ENCODE measurements at regions not wholly inside any gene's neighbourhood (a gene's known extent, or its start where the extent isn't known, plus 50 kb on each side); places are given as distances from the start of the nearest gene placed in this dataset.

- ATAC-seq (no peak), DNase-seq (no peak)
- Histone ChIP-seq H3K27ac (ENCODE audit: low read length) (no peak overlapping the region), H3K36me3 (ENCODE audit: low read depth, low read length) (no peaks in the 10 kb centered on the region), H3K9ac (ENCODE audit: low read length) (no peak overlapping the region), H2AFZ (ENCODE audit: low read length) (no peak overlapping the region), H3K4me3 (ENCODE audit: low read length) (no peak overlapping the region), H3K9me3 (ENCODE audit: low read length) (no peaks in the 10 kb centered on the region), H3K4me1 (ENCODE audit: insufficient read depth, low read length) (peaks cover under 1% of the 10 kb centered on the region), H3K27me3 (ENCODE audit: low read length) (peaks cover 53% of the 10 kb centered on the region), H3K4me2 (ENCODE audit: low read length) (no peak overlapping the region), H3K9me2 (replicated peaks; ENCODE audit: low read length) (no peaks in the 10 kb centered on the region), H3F3A (ENCODE audit: low read length, unreplicated experiment) (no peaks in the 10 kb centered on the region), H4K20me1 (ENCODE audit: low read length) (no peaks in the 10 kb centered on the region), H3K79me2 (ENCODE audit: low read length) (no peaks in the 10 kb centered on the region)
- POLR2A ChIA-PET (ENCODE audit: unreplicated experiment), result interaction anchor here (0.6 kb wide), 2 partner anchors 31 to 329 kb away, joined by 3 to 4 read pairs; no protein-coding TSS in a partner anchor
- intact Hi-C loops (cut with micrococcal nuclease), result no loop called here
- BruUV-seq (replicated peaks), result no TSS peak
- CTCF ChIA-PET, result no interaction called here
- no peak for TF ChIP-seq EZH2phosphoT487 (IDR thresholded peaks at IDR 0.05; ENCODE audit: borderline replicate concordance, low read length)
- TF ChIP-seq EZH2 (IDR thresholded peaks at IDR 0.05; ENCODE audit: low read length, unreplicated experiment), result no peak
- no peak for TF ChIP-seq CTCF (conservative IDR thresholded peaks at IDR 0.05; ENCODE audit: low read depth, low read length)
Measured at GRCh38 chr10:78427497-78428031, 393.9 kb downstream of the RPS24 start.

- no peak overlapping the region for H2AFZ ChIP-seq (ENCODE audit: low read length)
- no peaks in the 10 kb centered on the region for H3K36me3 ChIP-seq (ENCODE audit: low read depth, low read length)
- H4K20me1 ChIP-seq (ENCODE audit: low read length), result no peaks in the 10 kb centered on the region
- no peak overlapping the region for H3K4me3 ChIP-seq (ENCODE audit: low read length)
- no peak for TF ChIP-seq EZH2 (IDR thresholded peaks at IDR 0.05; ENCODE audit: low read length, unreplicated experiment)
- no peak for TF ChIP-seq EZH2phosphoT487 (IDR thresholded peaks at IDR 0.05; ENCODE audit: borderline replicate concordance, low read length)
- TF ChIP-seq CTCF (conservative IDR thresholded peaks at IDR 0.05; ENCODE audit: low read depth, low read length), result no peak
- no peak overlapping the region for H3K9ac ChIP-seq (ENCODE audit: low read length)
- H3K4me2 ChIP-seq (ENCODE audit: low read length), result no peak overlapping the region
- peaks cover 53% of the 10 kb centered on the region for H3K27me3 ChIP-seq (ENCODE audit: low read length)
- ChIA-PET CTCF (no interaction called here), POLR2A (ENCODE audit: unreplicated experiment) (interaction anchor here (0.6 kb wide), 1 partner anchor 125 kb away, joined by 13 read pairs; no protein-coding TSS in a partner anchor)
- no peak for DNase-seq
- no peaks in the 10 kb centered on the region for H3K79me2 ChIP-seq (ENCODE audit: low read length)
- H3K27ac ChIP-seq (ENCODE audit: low read length), result no peak overlapping the region
- no peak for ATAC-seq
- H3F3A ChIP-seq (ENCODE audit: low read length, unreplicated experiment), result no peaks in the 10 kb centered on the region
- no peaks in the 10 kb centered on the region for H3K9me2 ChIP-seq (replicated peaks; ENCODE audit: low read length)
- H3K9me3 ChIP-seq (ENCODE audit: low read length), result no peaks in the 10 kb centered on the region
- H3K4me1 ChIP-seq (ENCODE audit: insufficient read depth, low read length), result peaks cover 10% of the 10 kb centered on the region
- no TSS peak for BruUV-seq (replicated peaks)
- intact Hi-C loops (cut with micrococcal nuclease), result no loop called here
Measured at GRCh38 chr10:78428579-78428978, 394.9 kb downstream of the RPS24 start.

- POLR2A ChIA-PET (ENCODE audit: unreplicated experiment), result no interaction called here
- no peak overlapping the region for H3K4me3 ChIP-seq (ENCODE audit: low read length)
- no peaks in the 10 kb centered on the region for H3F3A ChIP-seq (ENCODE audit: low read length, unreplicated experiment)
- no peaks in the 10 kb centered on the region for H3K9me3 ChIP-seq (ENCODE audit: low read length)
- no peak overlapping the region for H3K27ac ChIP-seq (ENCODE audit: low read length)
- no peak for ATAC-seq
- no peaks in the 10 kb centered on the region for H3K9me2 ChIP-seq (replicated peaks; ENCODE audit: low read length)
- H2AFZ ChIP-seq (ENCODE audit: low read length), result no peak overlapping the region
- H4K20me1 ChIP-seq (ENCODE audit: low read length), result no peaks in the 10 kb centered on the region
- no peaks in the 10 kb centered on the region for H3K79me2 ChIP-seq (ENCODE audit: low read length)
- intact Hi-C loops (cut with micrococcal nuclease), result loop anchor here (5.0 kb wide), 1 partner anchor 637 kb away; the partner anchor contains the start of gene ZMIZ1
- peaks cover 13% of the 10 kb centered on the region for H3K4me1 ChIP-seq (ENCODE audit: insufficient read depth, low read length)
- H3K4me2 ChIP-seq (ENCODE audit: low read length), result no peak overlapping the region
- H3K27me3 ChIP-seq (ENCODE audit: low read length), result peaks cover 53% of the 10 kb centered on the region
- DNase-seq, result no peak
- H3K9ac ChIP-seq (ENCODE audit: low read length), result no peak overlapping the region
- TF ChIP-seq EZH2 (IDR thresholded peaks at IDR 0.05; ENCODE audit: low read length, unreplicated experiment), result no peak
- no peak for TF ChIP-seq CTCF (conservative IDR thresholded peaks at IDR 0.05; ENCODE audit: low read depth, low read length)
- no peak for TF ChIP-seq EZH2phosphoT487 (IDR thresholded peaks at IDR 0.05; ENCODE audit: borderline replicate concordance, low read length)
- H3K36me3 ChIP-seq (ENCODE audit: low read depth, low read length), result no peaks in the 10 kb centered on the region
- CTCF ChIA-PET, result no interaction called here
- BruUV-seq (replicated peaks), result no TSS peak
Measured at GRCh38 chr10:78429984-78430383, 396.3 kb downstream of the RPS24 start.

Data from PC-3 (cell line).